Karpas-422 (cell line): ENCODE measurements at regions not wholly inside any gene's neighbourhood (a gene's known extent, or its start where the extent isn't known, plus 50 kb on each side); places are given as distances from the start of the nearest gene placed in this dataset.

Experiments
- DNase-seq: peaks from one replicate; pipeline ENCODE4 v3.0.0-alpha.2; 2015
- H2AFZ ChIP-seq: fragments of 200-600 bp; sonication (generic); 2 replicates; pipeline ENCODE4 v1.6.1; 2014; ENCODE audit warnings: antibody characterized with exemption, low read length, mixed read lengths
- H3K27ac ChIP-seq: fragments of 200-600 bp; sonication (generic); 2 replicates; pipeline ENCODE4 v1.5.1; 2014; ENCODE audit warnings: mild to moderate bottlenecking, low read length, moderate library complexity
- H3K27me3 ChIP-seq: fragments of 200-600 bp; sonication (generic); 2 replicates; pipeline ENCODE4 v1.6.1; 2014; ENCODE audit warnings: low read length, mixed read lengths
- H3K36me3 ChIP-seq: fragments of 200-600 bp; sonication (generic); 2 replicates; pipeline ENCODE4 v1.6.1; 2014; ENCODE audit warnings: low read length, mixed read lengths; ENCODE audit not compliant: insufficient read depth
- H3K4me1 ChIP-seq: fragments of 200-600 bp; sonication (generic); 2 replicates; pipeline ENCODE4 v1.6.1; 2014; ENCODE audit warnings: mild to moderate bottlenecking, low read length, mixed read lengths
- H3K4me2 ChIP-seq: fragments of 200-600 bp; sonication (generic); 2 replicates; pipeline ENCODE4 v1.6.1; 2014; ENCODE audit warnings: low read length, low read depth, mild to moderate bottlenecking; ENCODE audit not compliant: poor library complexity, severe bottlenecking
- H3K4me3 ChIP-seq: fragments of 200-600 bp; sonication (generic); 2 replicates; pipeline ENCODE4 v1.5.1; 2014; ENCODE audit warnings: mild to moderate bottlenecking, antibody characterized with exemption, low read length, mixed read lengths
- H3K79me2 ChIP-seq: fragments of 200-600 bp; sonication (generic); 2 replicates; pipeline ENCODE4 v1.6.1; 2014; ENCODE audit warnings: mild to moderate bottlenecking, low read length, mixed read lengths
- H3K9ac ChIP-seq: fragments of 200-600 bp; sonication (generic); 2 replicates; pipeline ENCODE4 v1.6.0; 2014; ENCODE audit warnings: low read length
- H3K9me2 ChIP-seq: fragments of 200-600 bp; sonication (generic), shearing (Covaris generic); replicated peaks from 2 replicates; pipeline ENCODE4 v1.6.0; 2014; ENCODE audit warnings: mild to moderate bottlenecking, low read length, moderate library complexity; ENCODE audit not compliant: insufficient read depth
- H3K9me3 ChIP-seq: fragments of 300-700, 200-600 bp; sonication (generic); 2 replicates; pipeline ENCODE4 v1.6.1; 2014; ENCODE audit warnings: low read length, mixed read lengths
- H4K20me1 ChIP-seq: fragments of 200-600 bp; sonication (generic); 2 replicates; pipeline ENCODE4 v1.6.1; 2014; ENCODE audit warnings: mild to moderate bottlenecking, antibody characterized with exemption, low read length, low read depth; ENCODE audit not compliant: insufficient read depth

GRCh38 chr5:174601946-174602345 is 122.4 kb upstream of the MSX2 start:
- H3K4me2 ChIP-seq = no peak overlapping the region
- no peak overlapping the region for H3K27ac ChIP-seq
- H3K27me3 ChIP-seq = no peaks in the 10 kb centered on the region
- no peaks in the 10 kb centered on the region for H3K9me3 ChIP-seq
- no peaks in the 10 kb centered on the region for H3K4me1 ChIP-seq
- DNase-seq = no peak
- H2AFZ ChIP-seq = no peak overlapping the region
- H3K36me3 ChIP-seq = no peaks in the 10 kb centered on the region
- no peak overlapping the region for H3K9ac ChIP-seq
- H4K20me1 ChIP-seq = no peaks in the 10 kb centered on the region
- no peaks in the 10 kb centered on the region for H3K9me2 ChIP-seq
- H3K79me2 ChIP-seq = no peaks in the 10 kb centered on the region
- H3K4me3 ChIP-seq = no peak overlapping the region

- no peak for DNase-seq
- no peak overlapping the region for H3K9ac ChIP-seq
- H3K9me3 ChIP-seq = no peaks in the 10 kb centered on the region
- H2AFZ ChIP-seq = no peak overlapping the region
- H3K27me3 ChIP-seq = no peaks in the 10 kb centered on the region
- H3K9me2 ChIP-seq = no peaks in the 10 kb centered on the region
- no peaks in the 10 kb centered on the region for H3K79me2 ChIP-seq
- no peak overlapping the region for H3K4me2 ChIP-seq
- H3K36me3 ChIP-seq = no peaks in the 10 kb centered on the region
- no peak overlapping the region for H3K27ac ChIP-seq
- no peaks in the 10 kb centered on the region for H3K4me1 ChIP-seq
- H3K4me3 ChIP-seq = no peak overlapping the region
- H4K20me1 ChIP-seq = no peaks in the 10 kb centered on the region
Measured at GRCh38 chr5:174606153-174606552, 118.2 kb upstream of the MSX2 start.

DNA sequence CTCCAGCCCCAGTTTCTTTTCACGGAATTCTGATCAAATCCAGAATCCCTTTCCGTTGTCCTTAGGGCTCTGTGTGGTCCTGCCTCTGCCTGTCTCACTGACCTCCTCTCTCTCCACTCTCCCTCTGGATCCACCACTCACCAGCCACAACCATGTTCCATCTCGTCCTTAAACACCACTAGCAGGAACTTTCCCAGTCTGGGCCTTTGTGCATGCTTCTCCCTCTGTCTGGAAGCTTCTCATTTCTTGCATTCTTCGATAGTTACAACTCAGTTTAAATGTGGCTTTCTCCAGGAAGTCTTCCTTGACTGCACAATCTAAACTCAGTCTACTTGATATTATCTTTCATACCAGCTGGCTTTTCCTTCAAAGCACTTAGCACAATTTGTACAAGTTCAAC is 117.7 kb upstream of the MSX2 start:
- H3K9me2 ChIP-seq = no peaks in the 10 kb centered on the region
- H3K4me3 ChIP-seq = no peak overlapping the region
- DNase-seq = no peak
- no peak overlapping the region for H3K9ac ChIP-seq
- no peaks in the 10 kb centered on the region for H4K20me1 ChIP-seq
- H3K4me2 ChIP-seq = no peak overlapping the region
- no peaks in the 10 kb centered on the region for H3K36me3 ChIP-seq
- no peak overlapping the region for H3K27ac ChIP-seq
- H3K4me1 ChIP-seq = no peaks in the 10 kb centered on the region
- H2AFZ ChIP-seq = no peak overlapping the region
- no peaks in the 10 kb centered on the region for H3K79me2 ChIP-seq
- H3K9me3 ChIP-seq = no peaks in the 10 kb centered on the region
- no peaks in the 10 kb centered on the region for H3K27me3 ChIP-seq

- Histone ChIP-seq H3K27ac (no peak overlapping the region), H3K4me1 (no peaks in the 10 kb centered on the region), H3K27me3 (no peaks in the 10 kb centered on the region), H3K36me3 (no peaks in the 10 kb centered on the region), H3K9me3 (no peaks in the 10 kb centered on the region), H3K9ac (no peak overlapping the region), H2AFZ (no peak overlapping the region), H3K79me2 (no peaks in the 10 kb centered on the region), H3K9me2 (no peaks in the 10 kb centered on the region), H4K20me1 (no peaks in the 10 kb centered on the region), H3K4me3 (no peak overlapping the region), H3K4me2 (no peak overlapping the region)
- DNase-seq = no peak
Measured at GRCh38 chr5:174607205-174607604, 117.2 kb upstream of the MSX2 start.

- Histone ChIP-seq H3K4me2 (no peak overlapping the region), H3K9me3 (no peaks in the 10 kb centered on the region), H3K36me3 (no peaks in the 10 kb centered on the region), H3K4me3 (no peak overlapping the region), H3K4me1 (no peaks in the 10 kb centered on the region), H3K79me2 (no peaks in the 10 kb centered on the region), H3K9me2 (no peaks in the 10 kb centered on the region), H4K20me1 (no peaks in the 10 kb centered on the region), H3K9ac (no peak overlapping the region), H3K27me3 (no peaks in the 10 kb centered on the region), H3K27ac (no peak overlapping the region), H2AFZ (no peak overlapping the region)
- no peak for DNase-seq
Measured at GRCh38 chr5:174607916-174608315, 116.5 kb upstream of the MSX2 start.

DNA sequence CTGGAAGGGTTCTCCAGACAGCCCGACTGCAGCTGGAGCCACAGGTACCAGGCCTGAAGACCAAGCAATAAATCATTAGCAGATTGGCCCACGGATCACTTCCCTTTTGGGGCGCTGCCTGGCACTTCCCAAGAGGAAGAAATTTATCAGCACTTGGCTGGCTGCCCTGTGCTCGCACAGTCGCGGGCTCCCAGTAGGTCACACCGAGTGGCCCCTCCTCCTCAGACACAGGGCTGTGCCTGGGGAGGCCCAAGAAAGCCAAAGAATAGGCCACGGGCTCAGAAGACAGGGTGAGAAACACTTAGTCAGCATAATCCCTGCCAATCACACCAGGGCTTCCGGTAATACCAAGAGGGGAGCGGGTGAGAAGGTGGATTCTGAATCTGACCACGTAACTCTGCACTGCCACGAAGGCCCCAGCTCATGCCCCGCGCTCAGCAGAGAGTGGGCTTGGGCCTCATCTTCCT is 115.7 kb upstream of the MSX2 start:
- Histone ChIP-seq H3K4me1 (no peaks in the 10 kb centered on the region), H3K4me2 (no peak overlapping the region), H3K79me2 (no peaks in the 10 kb centered on the region), H3K9ac (no peak overlapping the region), H3K9me2 (no peaks in the 10 kb centered on the region), H3K27me3 (no peaks in the 10 kb centered on the region), H2AFZ (no peak overlapping the region), H4K20me1 (no peaks in the 10 kb centered on the region), H3K27ac (no peak overlapping the region), H3K4me3 (no peak overlapping the region), H3K36me3 (no peaks in the 10 kb centered on the region), H3K9me3 (no peaks in the 10 kb centered on the region)
- DNase-seq = no peak

- H3K9me3 ChIP-seq = no peaks in the 10 kb centered on the region
- H3K4me2 ChIP-seq = no peak overlapping the region
Measured at GRCh38 chr5:174609116-174609515, 115.3 kb upstream of the MSX2 start.

GRCh38 chr5:174610968-174611367 is 113.4 kb upstream of the MSX2 start:
- Histone ChIP-seq H3K27me3 (no peaks in the 10 kb centered on the region), H3K9me2 (no peaks in the 10 kb centered on the region), H3K36me3 (no peaks in the 10 kb centered on the region), H3K9ac (no peak overlapping the region), H3K4me2 (no peak overlapping the region), H4K20me1 (no peaks in the 10 kb centered on the region), H3K9me3 (no peaks in the 10 kb centered on the region), H2AFZ (no peak overlapping the region), H3K4me3 (no peak overlapping the region), H3K27ac (no peak overlapping the region), H3K4me1 (no peaks in the 10 kb centered on the region), H3K79me2 (no peaks in the 10 kb centered on the region)
- DNase-seq = no peak

More at GRCh38 chr5:174609116-174609515, 115.3 kb upstream of the MSX2 start:
- no peak for DNase-seq
- Histone ChIP-seq H3K9ac (no peak overlapping the region), H3K4me3 (no peak overlapping the region), H3K27me3 (no peaks in the 10 kb centered on the region), H3K4me1 (no peaks in the 10 kb centered on the region), H3K9me2 (no peaks in the 10 kb centered on the region), H2AFZ (no peak overlapping the region), H3K27ac (no peak overlapping the region), H3K36me3 (no peaks in the 10 kb centered on the region), H4K20me1 (no peaks in the 10 kb centered on the region), H3K79me2 (no peaks in the 10 kb centered on the region)

- H3K9ac ChIP-seq = no peak overlapping the region
- H3K79me2 ChIP-seq = no peaks in the 10 kb centered on the region
Measured at GRCh38 chr5:174612686-174613085, 111.7 kb upstream of the MSX2 start.

More at GRCh38 chr5:174612686-174613085, 111.7 kb upstream of the MSX2 start:
- Histone ChIP-seq H3K27me3 (no peaks in the 10 kb centered on the region), H3K4me1 (no peaks in the 10 kb centered on the region), H3K4me2 (no peak overlapping the region), H3K27ac (no peak overlapping the region), H3K36me3 (no peaks in the 10 kb centered on the region), H3K4me3 (no peak overlapping the region), H3K9me2 (no peaks in the 10 kb centered on the region), H2AFZ (no peak overlapping the region), H4K20me1 (no peaks in the 10 kb centered on the region), H3K9me3 (no peaks in the 10 kb centered on the region)
- no peak for DNase-seq
